H9 (cell line): ENCODE measurements at regions not wholly inside any gene's neighbourhood (a gene's known extent, or its start where the extent isn't known, plus 50 kb on each side); places are given as distances from the start of the nearest gene placed in this dataset.

ENCODE experiments used
- DNase-seq: peaks from one replicate; pipeline ENCODE4 v3.0.0-alpha.2; 2017
- H2AFZ ChIP-seq: one replicate; pipeline ENCODE4 v1.6.1; 2013; ENCODE audit warnings: mild to moderate bottlenecking, low read length, control low read depth, moderate library complexity
- H2AK5ac ChIP-seq: 2 replicates; pipeline ENCODE4 v1.6.1; 2013; ENCODE audit warnings: low read length, control low read depth, mixed read lengths; ENCODE audit not compliant: insufficient read length
- H2BK120ac ChIP-seq: one replicate; pipeline ENCODE4 v1.6.1; 2013; ENCODE audit warnings: low read depth, mild to moderate bottlenecking, low read length, control low read depth, inconsistent platforms; ENCODE audit not compliant: poor library complexity, severe bottlenecking
- H2BK12ac ChIP-seq: 2 replicates; pipeline ENCODE4 v1.6.1; 2013; ENCODE audit warnings: low read length, control low read depth, mixed read lengths, low read depth; ENCODE audit not compliant: insufficient read length
- H2BK15ac ChIP-seq: 2 replicates; pipeline ENCODE4 v1.6.1; 2013; ENCODE audit warnings: low read depth, low read length, control low read depth
- H2BK20ac ChIP-seq: one replicate; pipeline ENCODE4 v1.6.1; 2013; ENCODE audit warnings: low read depth, mild to moderate bottlenecking, low read length, control low read depth, inconsistent platforms; ENCODE audit not compliant: poor library complexity, severe bottlenecking
- H2BK5ac ChIP-seq: 2 replicates; pipeline ENCODE4 v1.6.1; 2013; ENCODE audit warnings: low read length, control low read depth, mixed read lengths; ENCODE audit not compliant: insufficient read length
- H3K14ac ChIP-seq: 2 replicates; pipeline ENCODE4 v1.6.1; 2013; ENCODE audit warnings: low read length, control low read depth; ENCODE audit not compliant: insufficient read depth
- H3K18ac ChIP-seq: 2 replicates; pipeline ENCODE4 v1.6.1; 2013; ENCODE audit warnings: low read depth, mild to moderate bottlenecking, mixed read lengths, low read length, control low read depth; ENCODE audit not compliant: insufficient read length
- H3K23ac ChIP-seq: 2 replicates; pipeline ENCODE4 v1.6.1; 2013; ENCODE audit warnings: low read length, control low read depth, mixed read lengths, low read depth; ENCODE audit not compliant: insufficient read length
- H3K23me2 ChIP-seq: 2 replicates; pipeline ENCODE4 v1.6.1; 2013; ENCODE audit warnings: low read depth, mild to moderate bottlenecking, mixed read lengths, low read length, control low read depth; ENCODE audit not compliant: insufficient read length, poor library complexity, severe bottlenecking
- H3K27ac ChIP-seq: 2 replicates; pipeline ENCODE4 v1.5.1; 2013; ENCODE audit warnings: low read length, control low read depth, mixed read lengths, low read depth; ENCODE audit not compliant: insufficient read length
- H3K27me3 ChIP-seq: 2 replicates; pipeline ENCODE4 v1.6.1; 2013; ENCODE audit warnings: low read length, control low read depth, inconsistent platforms; ENCODE audit not compliant: insufficient read depth
- H3K4ac ChIP-seq: 2 replicates; pipeline ENCODE4 v1.6.1; 2013; ENCODE audit warnings: low read depth, mild to moderate bottlenecking, control low read depth, inconsistent platforms, low read length, moderate library complexity
- H3K4me1 ChIP-seq: 2 replicates; pipeline ENCODE4 v1.6.1; 2013; ENCODE audit warnings: low read length, control low read depth, inconsistent platforms; ENCODE audit not compliant: insufficient read depth
- H3K4me2 ChIP-seq: 2 replicates; pipeline ENCODE4 v1.6.1; 2013; ENCODE audit warnings: low read length, control low read depth, mixed read lengths; ENCODE audit not compliant: insufficient read length, insufficient read depth
- H3K56ac ChIP-seq: 2 replicates; pipeline ENCODE4 v1.6.1; 2013; ENCODE audit warnings: low read depth, mild to moderate bottlenecking, mixed read lengths, low read length, control low read depth; ENCODE audit not compliant: insufficient read length
- H3K79me1 ChIP-seq: 2 replicates; pipeline ENCODE4 v1.6.1; 2013; ENCODE audit warnings: low read depth, mild to moderate bottlenecking, moderate library complexity, low read length, control low read depth, inconsistent platforms; ENCODE audit not compliant: insufficient read depth, poor library complexity, severe bottlenecking
- H3K79me2 ChIP-seq: 2 replicates; pipeline ENCODE4 v1.6.1; 2013; ENCODE audit warnings: low read length, control low read depth, inconsistent platforms; ENCODE audit not compliant: insufficient read depth
- H3K9ac ChIP-seq: 2 replicates; pipeline ENCODE4 v1.6.1; 2013; ENCODE audit warnings: low read length, control low read depth, mixed read lengths; ENCODE audit not compliant: insufficient read length; ENCODE audit errors: extremely low read depth
- H3K9me3 ChIP-seq: one replicate; pipeline ENCODE4 v1.6.1; 2013; ENCODE audit warnings: low read depth, low read length, inconsistent platforms; ENCODE audit not compliant: control insufficient read depth
- H3T11ph ChIP-seq: one replicate; pipeline ENCODE4 v1.6.1; 2013; ENCODE audit warnings: mild to moderate bottlenecking, low read length, control low read depth, inconsistent platforms
- H4K20me1 ChIP-seq: one replicate; pipeline ENCODE4 v1.6.1; 2013; ENCODE audit not compliant: control insufficient read depth, insufficient read length, insufficient read depth
- H4K5ac ChIP-seq: 2 replicates; pipeline ENCODE4 v1.6.1; 2013; ENCODE audit warnings: low read depth, mild to moderate bottlenecking, mixed read lengths, low read length, control low read depth; ENCODE audit not compliant: insufficient read length
- H4K8ac ChIP-seq: replicated peaks from 2 replicates; pipeline ENCODE4 v1.6.1; 2013; ENCODE audit warnings: low read length, control low read depth, mixed read lengths, low read depth; ENCODE audit not compliant: insufficient read length
- H4K91ac ChIP-seq: 2 replicates; pipeline ENCODE4 v1.6.1; 2013; ENCODE audit warnings: low read depth, mild to moderate bottlenecking, moderate library complexity, mixed read lengths, low read length, control low read depth; ENCODE audit not compliant: insufficient read length
- H3K27ac Mint-ChIP-seq, 3 experiments: 2 replicates in 2 of 3; 3 replicates in 1 of 3; pipeline ENCODE4 v1.8.0; 2020 to 2021; ENCODE audit warnings: mixed read lengths in 3 of 3, mild to moderate bottlenecking in 1 of 3, moderate library complexity in 1 of 3
- H3K27me3 Mint-ChIP-seq: 2 replicates; pipeline ENCODE4 v1.8.0; 2021; ENCODE audit warnings: low read depth, mild to moderate bottlenecking, moderate library complexity, mixed read lengths
- H3K36me3 Mint-ChIP-seq, 3 experiments: 2 replicates in 2 of 3; 3 replicates in 1 of 3; pipeline ENCODE4 v1.8.0; 2020 to 2021; ENCODE audit warnings: low read depth in 3 of 3, mixed read lengths in 3 of 3; ENCODE audit not compliant: insufficient read depth in 1 of 3
- H3K4me1 Mint-ChIP-seq, 2 experiments: 2 replicates each; pipeline ENCODE4 v1.8.0; 2020; ENCODE audit warnings: mixed read lengths in 2 of 2
- H3K4me3 Mint-ChIP-seq, 2 experiments: 2 replicates in 1 of 2; 3 replicates in 1 of 2; pipeline ENCODE4 v1.8.0; 2020 to 2021; ENCODE audit warnings: mild to moderate bottlenecking in 2 of 2, mixed read lengths in 2 of 2, moderate library complexity in 1 of 2
- H3K9me3 Mint-ChIP-seq, 2 experiments: 2 replicates in 1 of 2; 3 replicates in 1 of 2; pipeline ENCODE4 v1.8.0; 2020; ENCODE audit warnings: mild to moderate bottlenecking in 2 of 2, mixed read lengths in 2 of 2, moderate library complexity in 1 of 2
- WGBS: extraction: QIAGEN DNeasy Blood & Tissue Kit; methylation state at CpG from one replicate; pipeline ENCODE4 v1.1.7; 2013; ENCODE audit warnings: missing lambda C conversion rate, low lambda C conversion rate, mixed read lengths; ENCODE audit not compliant: insufficient read length; ENCODE audit errors: extremely low coverage; 5-methylcytosine and 5-hydroxymethylcytosine counted together
- TF ChIP-seq, protein P1 (sequence below): fragments of 200-600 bp; sonication (generic); conservative IDR thresholded peaks from 3 replicates; pipeline ENCODE4 v1.8.0; 2021; ENCODE audit warnings: antibody characterized with exemption, mild to moderate bottlenecking

- H3K9me3 ChIP-seq, result no peaks in the 10 kb centered on the region
- H3K27ac ChIP-seq, result no peak overlapping the region
- no peaks in the 10 kb centered on the region for H3K36me3 Mint-ChIP-seq
- no peak overlapping the region for H3K23ac ChIP-seq
- no peaks in the 10 kb centered on the region for H3K4me1 Mint-ChIP-seq
- H4K20me1 ChIP-seq, result no peaks in the 10 kb centered on the region
- H3K4me3 Mint-ChIP-seq, result no peak overlapping the region
- H3K79me2 ChIP-seq, result no peaks in the 10 kb centered on the region
- H2AFZ ChIP-seq, result no peak overlapping the region
- no peak for DNase-seq
- H3K27me3 ChIP-seq, result no peaks in the 10 kb centered on the region
- no peak overlapping the region for H2AK5ac ChIP-seq
- H3K27ac Mint-ChIP-seq, result no peak overlapping the region
- no peak overlapping the region for H3T11ph ChIP-seq
- TF ChIP-seq, protein P1, sequence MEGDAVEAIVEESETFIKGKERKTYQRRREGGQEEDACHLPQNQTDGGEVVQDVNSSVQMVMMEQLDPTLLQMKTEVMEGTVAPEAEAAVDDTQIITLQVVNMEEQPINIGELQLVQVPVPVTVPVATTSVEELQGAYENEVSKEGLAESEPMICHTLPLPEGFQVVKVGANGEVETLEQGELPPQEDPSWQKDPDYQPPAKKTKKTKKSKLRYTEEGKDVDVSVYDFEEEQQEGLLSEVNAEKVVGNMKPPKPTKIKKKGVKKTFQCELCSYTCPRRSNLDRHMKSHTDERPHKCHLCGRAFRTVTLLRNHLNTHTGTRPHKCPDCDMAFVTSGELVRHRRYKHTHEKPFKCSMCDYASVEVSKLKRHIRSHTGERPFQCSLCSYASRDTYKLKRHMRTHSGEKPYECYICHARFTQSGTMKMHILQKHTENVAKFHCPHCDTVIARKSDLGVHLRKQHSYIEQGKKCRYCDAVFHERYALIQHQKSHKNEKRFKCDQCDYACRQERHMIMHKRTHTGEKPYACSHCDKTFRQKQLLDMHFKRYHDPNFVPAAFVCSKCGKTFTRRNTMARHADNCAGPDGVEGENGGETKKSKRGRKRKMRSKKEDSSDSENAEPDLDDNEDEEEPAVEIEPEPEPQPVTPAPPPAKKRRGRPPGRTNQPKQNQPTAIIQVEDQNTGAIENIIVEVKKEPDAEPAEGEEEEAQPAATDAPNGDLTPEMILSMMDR, result no peak
- no peaks in the 10 kb centered on the region for H3K79me1 ChIP-seq
- no peak overlapping the region for H3K4me2 ChIP-seq
- no peak overlapping the region for H3K56ac ChIP-seq
- no peak overlapping the region for H2BK12ac ChIP-seq
- no peaks in the 10 kb centered on the region for H3K23me2 ChIP-seq
- no peak overlapping the region for H3K14ac ChIP-seq
- no peak overlapping the region for H2BK120ac ChIP-seq
- no peak overlapping the region for H4K8ac ChIP-seq
- H3K4me1 ChIP-seq, result no peaks in the 10 kb centered on the region
- no peak overlapping the region for H4K91ac ChIP-seq
- no peaks in the 10 kb centered on the region for H3K27me3 Mint-ChIP-seq
- no peak overlapping the region for H2BK20ac ChIP-seq
- no peak overlapping the region for H3K4ac ChIP-seq
- WGBS, result no CpG with 5 or more reads among the region's 2 CpGs
- no peak overlapping the region for H4K5ac ChIP-seq
- no peak overlapping the region for H3K18ac ChIP-seq
- no peak overlapping the region for H2BK15ac ChIP-seq
- no peak overlapping the region for H3K9ac ChIP-seq
- H3K9me3 Mint-ChIP-seq, result no peaks in the 10 kb centered on the region
- H2BK5ac ChIP-seq, result no peak overlapping the region
These were observed 270.1 kb downstream of the ETAA1 start for GRCh38 chr2:67667054-67667908.
